K562 (cell line): ENCODE measurements at regions not wholly inside any gene's neighbourhood (a gene's known extent, or its start where the extent isn't known, plus 50 kb on each side); places are given as distances from the start of the nearest gene placed in this dataset.

Source experiments
- CTCF ChIP-seq, 3 experiments: IDR thresholded peaks in 2 of 3; conservative IDR thresholded peaks in 1 of 3; 2 replicates each; pipeline ENCODE4 v1.5.1; 2011 to 2012; ENCODE audit warnings: low read length in 3 of 3, mild to moderate bottlenecking in 3 of 3, control low read depth in 2 of 3, improper control_type of control experiment in 1 of 3, inconsistent platforms in 1 of 3, low read depth in 1 of 3, mixed read lengths in 1 of 3, moderate library complexity in 1 of 3; ENCODE audit not compliant: insufficient read depth in 2 of 3
- MBD1 ChIP-seq: fragments of 250-450 bp; sonication (Bioruptor Pico); IDR thresholded peaks from 2 replicates; pipeline ENCODE4 v1.8.0; 2022; ENCODE audit warnings: inconsistent platforms
- MLX ChIP-seq, 2 experiments: fragments of 450-650 bp in 1 of 2; sonication (generic) in 1 of 2; formaldehyde crosslinking; conservative IDR thresholded peaks; 2 replicates each; pipeline versions ENCODE4 v1.4.0 to v1.8.1; 2020 to 2022; ENCODE audit warnings: mild to moderate bottlenecking in 1 of 2, missing genetic modification reagents in 1 of 2
- STAT5B ChIP-seq: fragments of 250-450 bp; sonication (Bioruptor Pico); IDR thresholded peaks from 2 replicates; pipeline ENCODE4 v1.8.0; 2021; ENCODE audit warnings: mild to moderate bottlenecking, inconsistent platforms

GRCh38 chr1:30174499-30174898, 548.9 kb downstream of the MATN1 start:
- TF ChIP-seq MLX (CRISPR knock-in tag; conservative IDR thresholded peaks at IDR 0.05) (no peak), MBD1 (no peak), CTCF (IDR thresholded peaks at IDR 0.05 in 2 of 3, conservative IDR thresholded peaks at IDR 0.05 in 1 of 3; ENCODE audit: insufficient read depth in 2 of 3, low read depth in 1 of 3, low read length in 3 of 3) (no peak), STAT5B (no peak)
